Esophagus muscularis mucosa (tissue), 3 donors: ENCODE measurements at regions not wholly inside any gene's neighbourhood (a gene's known extent, or its start where the extent isn't known, plus 50 kb on each side); places are given as distances from the start of the nearest gene placed in this dataset.

Experiments
- CTCF ChIP-seq, 3 experiments: fragments of 200-600 bp in 2 of 3; fragments of 450-650 bp in 1 of 3; sonication (generic) in 2 of 3; IDR thresholded peaks; one replicate each; pipeline ENCODE4 v1.5.1; 2017 to 2019; ENCODE audit warnings: antibody characterized with exemption in 3 of 3, mild to moderate bottlenecking in 2 of 3, moderate library complexity in 1 of 3
- POLR2AphosphoS5 ChIP-seq, 2 donors: sonication (generic); formaldehyde crosslinking; IDR thresholded peaks; one replicate each; pipeline ENCODE4 v1.6.1; 2017; ENCODE audit warnings: antibody characterized with exemption in 2 of 2

- no peak for TF ChIP-seq CTCF (IDR thresholded peaks at IDR 0.05)
- TF ChIP-seq POLR2AphosphoS5 (IDR thresholded peaks at IDR 0.05), result no peak
These were observed 217.3 kb upstream of the TBX3 start for GRCh38 chr12:114901316-114901715.
